Liver (tissue), 3 donors: ENCODE measurements at regions not wholly inside any gene's neighbourhood (a gene's known extent, or its start where the extent isn't known, plus 50 kb on each side); places are given as distances from the start of the nearest gene placed in this dataset.

Experiments used
- EGR1 ChIP-seq, 2 donors: IDR thresholded peaks; 2 replicates each; pipeline ENCODE4 v1.6.1; 2016 to 2018; ENCODE audit warnings: antibody characterized with exemption in 2 of 2, low read depth in 2 of 2
- RAD21 ChIP-seq, 2 donors: IDR thresholded peaks; 2 replicates each; pipeline ENCODE4 v1.6.1; 2016; ENCODE audit warnings: antibody characterized with exemption in 2 of 2, mild to moderate bottlenecking in 2 of 2
- YY1 ChIP-seq: IDR thresholded peaks from 2 replicates; pipeline ENCODE4 v1.6.1; 2016; ENCODE audit warnings: antibody characterized with exemption, mild to moderate bottlenecking
- TF ChIP-seq, protein P1 (sequence below): fragments of 150-350 bp; IDR thresholded peaks from 2 replicates; pipeline ENCODE4 v1.5.1; 2017; ENCODE audit warnings: improper control_type of control experiment, low read depth, low read length; ENCODE audit not compliant: missing input control
- TF ChIP-seq, protein P2 (sequence below): IDR thresholded peaks from 2 replicates; pipeline ENCODE4 v1.6.1; 2016; ENCODE audit warnings: antibody characterized with exemption
- TF ChIP-seq, protein P3 (sequence below): IDR thresholded peaks from 2 replicates; pipeline ENCODE4 v1.6.1; 2016; ENCODE audit warnings: antibody characterized with exemption
- donor health status: healthy.
- donor health status: healthy.

DNA sequence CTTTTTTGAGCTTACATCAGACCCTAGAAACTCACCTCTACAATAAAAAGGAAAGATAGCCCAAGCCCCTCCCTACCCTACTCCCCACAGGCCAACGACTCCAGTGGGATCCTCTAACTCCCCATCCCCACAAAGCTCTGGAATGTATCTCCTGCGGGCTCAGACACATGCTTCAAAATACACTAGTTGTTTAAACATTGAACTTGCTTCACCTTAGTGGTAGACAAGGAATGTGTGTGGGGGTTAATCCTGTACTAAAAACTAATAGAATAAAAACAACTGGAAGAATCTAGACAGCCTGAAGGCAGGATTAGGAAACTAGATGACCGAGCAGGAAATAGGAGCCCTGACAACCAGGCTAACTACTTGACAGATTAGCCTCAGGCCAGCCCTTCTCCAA lies 211.5 kb downstream of the SUCLG1 start:
- TF ChIP-seq, protein P1, sequence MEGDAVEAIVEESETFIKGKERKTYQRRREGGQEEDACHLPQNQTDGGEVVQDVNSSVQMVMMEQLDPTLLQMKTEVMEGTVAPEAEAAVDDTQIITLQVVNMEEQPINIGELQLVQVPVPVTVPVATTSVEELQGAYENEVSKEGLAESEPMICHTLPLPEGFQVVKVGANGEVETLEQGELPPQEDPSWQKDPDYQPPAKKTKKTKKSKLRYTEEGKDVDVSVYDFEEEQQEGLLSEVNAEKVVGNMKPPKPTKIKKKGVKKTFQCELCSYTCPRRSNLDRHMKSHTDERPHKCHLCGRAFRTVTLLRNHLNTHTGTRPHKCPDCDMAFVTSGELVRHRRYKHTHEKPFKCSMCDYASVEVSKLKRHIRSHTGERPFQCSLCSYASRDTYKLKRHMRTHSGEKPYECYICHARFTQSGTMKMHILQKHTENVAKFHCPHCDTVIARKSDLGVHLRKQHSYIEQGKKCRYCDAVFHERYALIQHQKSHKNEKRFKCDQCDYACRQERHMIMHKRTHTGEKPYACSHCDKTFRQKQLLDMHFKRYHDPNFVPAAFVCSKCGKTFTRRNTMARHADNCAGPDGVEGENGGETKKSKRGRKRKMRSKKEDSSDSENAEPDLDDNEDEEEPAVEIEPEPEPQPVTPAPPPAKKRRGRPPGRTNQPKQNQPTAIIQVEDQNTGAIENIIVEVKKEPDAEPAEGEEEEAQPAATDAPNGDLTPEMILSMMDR = no peak
- TF ChIP-seq, protein P2, sequence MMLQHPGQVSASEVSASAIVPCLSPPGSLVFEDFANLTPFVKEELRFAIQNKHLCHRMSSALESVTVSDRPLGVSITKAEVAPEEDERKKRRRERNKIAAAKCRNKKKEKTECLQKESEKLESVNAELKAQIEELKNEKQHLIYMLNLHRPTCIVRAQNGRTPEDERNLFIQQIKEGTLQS = no peak
- TF ChIP-seq EGR1 (IDR thresholded peaks at IDR 0.05; ENCODE audit: low read depth in 2 of 2) = no peak
- TF ChIP-seq, protein P3, sequence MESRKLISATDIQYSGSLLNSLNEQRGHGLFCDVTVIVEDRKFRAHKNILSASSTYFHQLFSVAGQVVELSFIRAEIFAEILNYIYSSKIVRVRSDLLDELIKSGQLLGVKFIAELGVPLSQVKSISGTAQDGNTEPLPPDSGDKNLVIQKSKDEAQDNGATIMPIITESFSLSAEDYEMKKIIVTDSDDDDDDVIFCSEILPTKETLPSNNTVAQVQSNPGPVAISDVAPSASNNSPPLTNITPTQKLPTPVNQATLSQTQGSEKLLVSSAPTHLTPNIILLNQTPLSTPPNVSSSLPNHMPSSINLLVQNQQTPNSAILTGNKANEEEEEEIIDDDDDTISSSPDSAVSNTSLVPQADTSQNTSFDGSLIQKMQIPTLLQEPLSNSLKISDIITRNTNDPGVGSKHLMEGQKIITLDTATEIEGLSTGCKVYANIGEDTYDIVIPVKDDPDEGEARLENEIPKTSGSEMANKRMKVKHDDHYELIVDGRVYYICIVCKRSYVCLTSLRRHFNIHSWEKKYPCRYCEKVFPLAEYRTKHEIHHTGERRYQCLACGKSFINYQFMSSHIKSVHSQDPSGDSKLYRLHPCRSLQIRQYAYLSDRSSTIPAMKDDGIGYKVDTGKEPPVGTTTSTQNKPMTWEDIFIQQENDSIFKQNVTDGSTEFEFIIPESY = no peak
- TF ChIP-seq YY1 = no peak
- TF ChIP-seq RAD21 (IDR thresholded peaks at IDR 0.05) = no peak
